IMR-90 (cell line): ENCODE measurements at regions not wholly inside any gene's neighbourhood (a gene's known extent, or its start where the extent isn't known, plus 50 kb on each side); places are given as distances from the start of the nearest gene placed in this dataset.

Experiments used
- CEBPB ChIP-seq: IDR thresholded peaks from 2 replicates; pipeline ENCODE4 v1.6.1; 2012; ENCODE audit warnings: low read depth, low read length, improper control_type of control experiment
- MAFK ChIP-seq: IDR thresholded peaks from 2 replicates; pipeline ENCODE4 v1.6.1; 2012; ENCODE audit warnings: low read depth, low read length, improper control_type of control experiment
- POLR2A ChIP-seq: IDR thresholded peaks from 2 replicates; pipeline ENCODE4 v1.6.1; 2012; ENCODE audit warnings: mild to moderate bottlenecking, low read depth, low read length
- RAD21 ChIP-seq: IDR thresholded peaks from 2 replicates; pipeline ENCODE4 v1.6.1; 2012; ENCODE audit warnings: low read length, improper control_type of control experiment
- RCOR1 ChIP-seq: IDR thresholded peaks from 2 replicates; pipeline ENCODE4 v1.6.1; 2012; ENCODE audit warnings: mild to moderate bottlenecking, low read length, improper control_type of control experiment; ENCODE audit not compliant: insufficient replicate concordance
- RFX5 ChIP-seq: IDR thresholded peaks from 2 replicates; pipeline ENCODE4 v1.8.0; 2012; ENCODE audit warnings: low read depth, mild to moderate bottlenecking, low read length, moderate library complexity
- TF ChIP-seq, protein P1 (sequence below): conservative IDR thresholded peaks from 2 replicates; pipeline ENCODE4 v1.5.1; 2012; ENCODE audit warnings: mild to moderate bottlenecking, low read depth, low read length, improper control_type of control experiment

DNA sequence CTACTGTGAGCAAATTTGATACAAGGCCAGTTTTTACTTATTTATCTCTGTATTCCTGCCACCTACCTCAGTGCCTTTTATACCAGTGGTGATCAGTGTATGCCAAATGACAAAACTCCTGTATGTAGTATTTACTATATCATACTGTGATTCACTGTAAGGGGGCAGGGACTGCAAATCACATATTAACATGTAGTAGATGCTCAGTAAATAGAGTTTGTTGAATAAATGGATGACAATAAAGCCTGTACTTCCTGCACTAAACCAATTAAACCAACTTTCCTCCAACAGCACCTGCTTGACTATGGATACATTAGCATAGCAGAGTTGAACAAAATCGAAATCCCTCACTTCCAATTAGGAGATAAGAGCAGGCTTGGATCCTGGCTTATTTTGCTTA is 73.3 kb upstream of the C1orf87 start:
- TF ChIP-seq RAD21 (no peak), POLR2A (no peak), CEBPB (no peak), MAFK (no peak), RCOR1 (no peak), RFX5 (no peak)
- TF ChIP-seq, protein P1, sequence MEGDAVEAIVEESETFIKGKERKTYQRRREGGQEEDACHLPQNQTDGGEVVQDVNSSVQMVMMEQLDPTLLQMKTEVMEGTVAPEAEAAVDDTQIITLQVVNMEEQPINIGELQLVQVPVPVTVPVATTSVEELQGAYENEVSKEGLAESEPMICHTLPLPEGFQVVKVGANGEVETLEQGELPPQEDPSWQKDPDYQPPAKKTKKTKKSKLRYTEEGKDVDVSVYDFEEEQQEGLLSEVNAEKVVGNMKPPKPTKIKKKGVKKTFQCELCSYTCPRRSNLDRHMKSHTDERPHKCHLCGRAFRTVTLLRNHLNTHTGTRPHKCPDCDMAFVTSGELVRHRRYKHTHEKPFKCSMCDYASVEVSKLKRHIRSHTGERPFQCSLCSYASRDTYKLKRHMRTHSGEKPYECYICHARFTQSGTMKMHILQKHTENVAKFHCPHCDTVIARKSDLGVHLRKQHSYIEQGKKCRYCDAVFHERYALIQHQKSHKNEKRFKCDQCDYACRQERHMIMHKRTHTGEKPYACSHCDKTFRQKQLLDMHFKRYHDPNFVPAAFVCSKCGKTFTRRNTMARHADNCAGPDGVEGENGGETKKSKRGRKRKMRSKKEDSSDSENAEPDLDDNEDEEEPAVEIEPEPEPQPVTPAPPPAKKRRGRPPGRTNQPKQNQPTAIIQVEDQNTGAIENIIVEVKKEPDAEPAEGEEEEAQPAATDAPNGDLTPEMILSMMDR: no peak
